HG03060 (cell line): ENCODE measurements at regions not wholly inside any gene's neighbourhood (a gene's known extent, or its start where the extent isn't known, plus 50 kb on each side); places are given as distances from the start of the nearest gene placed in this dataset.

ENCODE experiments used
- ATAC-seq: cut with Tn5 transposase; IDR thresholded peaks from one replicate; pipeline ENCODE4 v1.9.1; 2021; ENCODE audit warnings: low read depth, moderate number of reproducible peaks; ENCODE audit not compliant: unreplicated experiment

DNA sequence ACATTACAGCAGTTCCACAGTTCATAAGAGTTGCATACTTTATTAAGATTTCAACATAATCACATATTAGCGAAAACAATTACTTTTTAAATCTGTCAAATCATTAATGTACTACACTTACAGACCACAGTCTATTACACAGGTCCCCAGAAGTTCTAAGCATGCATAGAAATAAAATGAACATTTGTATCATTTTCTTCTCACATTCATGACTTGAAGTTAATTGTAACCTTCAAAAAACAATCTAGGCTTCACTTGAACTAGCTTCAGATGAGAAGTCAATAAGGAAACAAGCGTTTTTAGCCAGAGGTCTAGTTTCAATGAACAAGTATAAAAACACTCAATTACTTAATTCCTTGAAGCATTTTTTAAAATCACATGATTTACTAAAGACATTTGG, 238.3 kb downstream of the HACE1 start:
- no peak for ATAC-seq

DNA sequence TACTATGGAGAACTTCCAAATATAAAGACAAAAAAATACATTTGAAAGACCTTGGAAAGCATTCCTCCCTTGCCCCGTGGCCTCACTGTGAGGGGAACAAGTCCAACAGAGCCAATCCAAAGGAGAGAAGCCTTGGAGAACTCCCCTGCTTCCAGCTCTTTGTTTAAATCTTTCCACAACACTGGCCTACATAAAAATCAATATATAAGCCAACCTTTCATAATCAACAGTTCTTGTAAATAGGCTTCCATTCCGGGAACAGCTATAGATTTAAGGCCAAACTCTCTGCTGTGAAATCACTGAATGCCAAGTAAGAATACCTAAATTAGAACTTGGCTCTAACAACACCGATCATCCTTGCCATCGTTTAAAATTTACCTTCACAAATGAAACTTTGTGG, 242.1 kb downstream of the HACE1 start:
- ATAC-seq, result no peak

DNA sequence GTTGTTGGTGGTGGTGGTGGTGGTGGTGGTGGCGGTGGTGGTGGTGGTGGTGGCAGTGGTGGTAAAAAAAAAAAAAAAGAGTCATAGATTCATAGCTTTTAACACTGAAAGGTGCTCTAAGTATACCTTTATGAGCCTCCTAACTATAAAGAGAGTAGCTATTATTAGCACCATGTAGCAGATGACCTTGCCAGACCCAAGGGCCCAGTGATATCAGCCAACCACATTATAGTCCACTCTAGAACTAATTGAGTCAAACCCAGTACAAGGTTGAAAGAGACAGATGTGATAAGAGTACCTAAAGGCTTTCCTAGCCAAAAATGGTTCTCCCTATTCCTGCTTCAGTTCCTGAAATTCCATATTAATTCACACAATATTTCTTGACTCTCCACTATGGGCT, 245.3 kb downstream of the HACE1 start:
- ATAC-seq, result no peak

DNA sequence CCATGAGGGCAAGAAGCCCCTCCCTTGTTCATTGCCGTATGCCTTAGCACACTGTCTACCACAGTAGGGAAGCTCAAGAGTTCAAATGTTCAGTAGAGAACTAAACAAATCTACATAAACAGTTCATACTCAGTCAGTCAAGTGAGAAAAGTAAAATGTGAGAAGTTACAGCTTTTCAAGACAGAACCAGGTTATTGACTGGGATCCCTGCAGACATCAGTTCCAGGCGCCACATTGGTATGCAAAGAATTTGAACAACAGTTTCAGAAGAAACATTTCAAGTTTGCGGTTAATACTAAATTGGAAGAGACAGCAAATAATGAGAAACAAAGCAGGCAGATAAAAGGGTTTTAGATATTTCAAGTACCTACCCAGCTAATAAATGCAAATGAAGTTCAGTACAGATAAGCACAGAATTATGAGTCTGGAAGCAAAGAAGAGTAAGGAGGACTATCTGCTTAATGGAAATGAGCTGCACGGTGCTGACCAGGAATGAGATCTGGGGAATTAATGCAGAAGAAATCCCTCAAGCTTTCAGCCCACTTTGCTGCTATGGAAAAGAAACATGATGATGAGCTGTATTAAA, 246.2 kb downstream of the HACE1 start:
- no peak for ATAC-seq

DNA sequence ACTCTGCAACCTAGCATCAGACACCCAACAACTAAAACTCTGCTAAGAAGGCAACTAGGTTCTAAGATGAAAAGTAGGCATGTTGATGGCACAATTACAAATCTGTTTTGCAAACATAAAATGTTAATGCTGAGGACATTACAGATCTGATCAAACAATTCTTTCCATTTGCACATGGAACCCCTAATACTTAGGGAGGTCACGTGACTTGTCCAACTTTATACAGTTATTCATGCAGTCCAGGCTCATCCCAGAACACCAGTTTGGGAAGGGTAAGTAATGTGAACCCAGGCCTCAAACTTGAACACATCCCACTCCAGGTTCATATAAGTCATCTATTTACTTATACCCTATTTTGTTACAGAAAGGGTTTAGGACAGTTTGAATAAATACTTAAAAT, 247.2 kb downstream of the HACE1 start:
- no peak for ATAC-seq

DNA sequence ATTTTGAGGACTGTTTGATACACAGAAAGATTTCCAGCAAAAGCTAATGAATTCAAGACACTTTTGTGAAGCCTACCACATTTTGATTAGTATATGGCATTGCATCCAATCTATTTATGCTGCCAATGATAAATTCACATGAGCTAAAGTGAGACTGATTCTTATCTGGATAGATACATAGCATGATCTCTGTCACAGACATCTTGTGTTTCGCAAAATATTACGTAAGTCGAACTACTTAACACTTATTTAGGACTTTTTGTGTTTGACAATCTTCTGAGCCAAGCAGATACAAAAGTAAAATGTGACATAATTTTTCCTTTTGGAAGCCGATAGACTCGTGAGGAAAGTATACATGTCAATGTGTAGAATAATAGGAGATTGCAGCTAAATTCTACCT, 251.6 kb downstream of the HACE1 start:
- ATAC-seq, result no peak

DNA sequence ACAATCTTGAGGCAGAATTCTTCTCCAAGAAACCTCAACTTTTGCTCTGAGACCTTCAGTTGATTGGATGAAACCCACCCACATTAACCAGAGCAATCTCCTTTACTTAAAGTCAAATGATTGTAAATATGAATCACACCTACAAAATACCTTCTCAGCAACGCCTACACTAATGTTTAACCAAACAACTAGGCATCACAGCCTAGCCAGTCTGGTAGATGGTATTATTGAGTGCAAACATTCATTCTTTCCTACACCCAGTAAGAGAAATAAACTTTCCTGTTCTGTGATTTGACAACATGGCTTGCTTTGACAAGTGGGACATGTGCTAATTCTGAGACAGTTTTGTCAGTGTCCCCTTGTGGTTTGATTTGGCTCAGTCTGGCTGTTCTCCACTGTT, 252.2 kb downstream of the HACE1 start:
- ATAC-seq, result no peak

DNA sequence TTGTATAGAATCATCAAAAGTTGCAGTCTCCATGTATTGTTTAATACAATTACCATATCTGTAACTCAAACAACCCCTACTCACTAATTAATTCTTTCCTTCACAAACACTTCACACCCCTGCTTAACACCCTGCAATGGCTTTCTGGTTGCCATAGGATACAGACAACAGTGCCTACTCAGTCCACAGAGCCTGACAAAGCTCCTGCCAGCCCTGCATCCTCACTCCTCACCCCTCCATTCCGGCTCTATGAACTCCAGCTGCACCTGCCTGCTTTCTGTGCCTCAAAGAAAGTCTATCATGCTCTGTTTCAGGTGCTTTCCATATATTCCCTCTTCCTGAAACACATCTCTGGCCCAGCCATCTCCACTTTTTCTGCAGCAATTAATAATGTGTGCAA, 253.4 kb downstream of the HACE1 start:
- no peak for ATAC-seq

DNA sequence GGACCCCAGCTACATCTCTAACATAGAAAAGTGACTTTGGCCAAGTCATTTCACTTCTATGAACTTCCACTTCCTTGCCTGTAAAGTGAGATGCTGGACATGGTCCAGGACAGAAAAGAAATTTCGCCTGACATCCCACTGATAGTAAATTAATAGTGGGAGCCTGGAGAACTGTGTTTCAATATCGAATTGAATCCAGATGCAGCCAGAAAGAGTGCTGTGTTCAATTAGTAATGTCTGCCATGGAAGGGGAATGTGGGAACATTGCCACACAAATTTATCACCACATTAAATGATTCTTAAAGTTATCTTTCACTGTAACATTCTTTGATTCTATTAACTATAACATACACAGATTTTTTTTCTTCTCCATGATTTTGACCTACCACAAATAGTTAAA, 255.0 kb downstream of the HACE1 start:
- no peak for ATAC-seq

DNA sequence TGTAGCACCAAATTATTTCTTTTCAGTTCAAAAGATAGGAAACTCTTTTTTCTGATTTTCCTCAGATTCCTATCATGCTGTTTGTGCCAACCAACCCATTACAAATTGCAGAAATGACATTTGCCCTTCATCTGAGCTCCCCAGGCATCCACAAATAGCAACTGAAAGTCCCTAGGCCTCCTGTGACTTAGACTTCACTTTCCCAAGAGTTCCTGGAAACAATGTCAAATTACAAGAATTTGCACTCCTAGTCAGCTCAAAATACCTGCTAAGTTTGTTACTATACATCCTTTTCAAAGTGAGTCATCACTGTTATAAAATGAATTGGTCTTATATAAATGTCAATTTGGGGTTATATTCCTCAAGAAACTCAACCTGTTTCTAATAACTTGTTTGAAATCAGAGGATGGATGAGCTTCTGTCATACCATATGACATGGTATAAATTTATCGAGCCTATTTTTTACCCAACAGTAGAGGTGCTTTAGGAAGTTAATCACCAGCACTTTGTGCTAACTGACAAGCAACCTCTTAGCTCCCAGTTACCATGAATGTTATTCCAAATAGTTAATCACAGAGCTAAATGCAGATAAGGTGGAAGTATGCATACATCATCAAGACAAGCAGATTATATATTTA, 256.5 kb downstream of the HACE1 start:
- ATAC-seq, result no peak

DNA sequence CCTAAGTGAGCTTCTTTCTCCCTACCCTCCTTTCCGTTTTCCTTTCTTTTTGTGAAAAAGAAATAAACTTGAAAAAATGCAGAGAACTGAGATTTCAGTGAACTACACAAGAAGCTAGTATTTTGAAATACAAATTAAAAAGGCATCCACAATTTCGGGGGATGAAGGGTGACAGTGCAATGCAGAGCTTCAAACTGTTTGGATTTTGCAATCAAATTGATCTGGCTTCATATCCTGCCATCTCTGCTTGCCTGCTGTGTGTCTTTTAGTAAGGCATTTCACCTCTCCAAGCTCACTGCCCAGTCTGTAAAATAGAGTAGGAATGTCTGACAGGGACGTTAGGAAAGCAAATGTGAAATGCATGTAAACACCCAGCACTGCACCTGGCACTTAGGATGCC, 258.0 kb downstream of the HACE1 start:
- ATAC-seq, result no peak

DNA sequence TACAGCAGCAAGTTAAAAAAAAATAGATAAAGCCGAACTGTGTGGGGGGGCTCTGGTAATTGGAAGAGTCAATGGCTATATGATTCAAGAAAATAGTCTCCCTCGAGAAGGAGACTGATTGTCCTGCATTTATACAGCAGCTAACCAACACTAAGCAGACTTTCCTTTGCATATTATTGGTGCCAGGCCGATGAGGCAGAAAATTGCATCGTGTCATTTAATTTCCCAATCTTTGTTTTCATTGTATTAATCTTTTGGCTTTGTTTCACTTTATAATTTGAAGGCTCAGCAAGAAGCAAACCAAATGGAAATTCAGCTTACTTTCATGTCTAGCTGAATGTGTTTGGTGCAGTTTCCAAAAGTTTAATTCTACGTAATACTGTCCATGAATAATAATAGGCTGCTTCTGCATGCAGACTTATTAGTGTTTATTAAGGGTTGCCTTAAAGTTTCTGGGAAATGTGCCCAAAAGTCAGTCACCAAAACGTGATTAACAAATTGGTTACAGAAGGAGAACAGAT, 258.5 kb downstream of the HACE1 start:
- no peak for ATAC-seq

DNA sequence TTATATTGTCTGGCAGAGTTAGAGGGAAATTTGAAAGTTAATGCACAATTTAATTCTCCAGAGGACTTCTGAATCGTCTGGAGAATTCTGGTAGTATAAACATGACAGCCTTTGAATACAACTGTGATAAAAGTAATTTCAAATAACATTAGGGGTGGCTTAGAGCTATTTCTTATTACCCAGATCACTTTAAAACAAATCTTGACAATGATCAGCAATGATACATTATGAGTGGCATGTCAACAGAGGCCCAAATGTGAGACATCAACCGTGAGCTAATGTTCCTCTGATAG, 259.1 kb downstream of the HACE1 start:
- ATAC-seq, result no peak

DNA sequence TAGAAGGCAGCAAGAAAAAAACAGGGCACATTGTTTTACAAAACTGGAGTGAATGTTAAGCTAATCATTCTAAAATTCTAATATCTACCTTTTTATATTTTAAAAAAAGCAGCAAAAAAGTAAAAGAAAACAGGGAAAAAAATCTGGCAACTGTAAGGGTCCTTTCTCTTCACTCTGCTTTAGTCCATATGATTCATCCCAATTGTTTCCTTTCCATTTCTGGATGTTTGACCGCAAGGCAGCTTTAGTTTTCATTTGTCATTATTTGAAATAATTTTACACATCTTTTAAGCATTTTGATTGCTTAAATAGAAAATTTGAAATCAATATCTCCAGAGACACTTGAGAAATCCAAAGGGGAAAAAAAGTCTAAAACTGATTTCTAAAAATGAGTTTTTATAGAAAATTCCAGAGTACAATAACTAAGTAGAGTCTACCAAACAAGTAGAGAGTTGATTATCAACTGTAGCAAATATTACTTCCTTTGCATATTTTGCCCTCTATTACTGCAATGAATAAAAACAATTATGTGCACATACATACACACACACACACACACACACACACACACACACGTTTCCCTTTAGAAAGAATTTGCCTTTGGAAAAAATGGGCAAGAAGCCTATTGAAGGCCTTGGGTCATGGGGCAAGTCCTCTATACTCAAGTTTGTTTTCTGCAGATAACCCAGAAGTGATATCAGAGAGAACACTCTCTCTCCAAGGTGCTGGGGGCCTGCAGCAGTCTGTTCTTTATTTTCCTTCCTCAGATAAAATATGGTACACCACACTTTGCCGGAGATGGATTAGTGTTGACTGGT, 259.7 kb downstream of the HACE1 start:
- no peak for ATAC-seq

DNA sequence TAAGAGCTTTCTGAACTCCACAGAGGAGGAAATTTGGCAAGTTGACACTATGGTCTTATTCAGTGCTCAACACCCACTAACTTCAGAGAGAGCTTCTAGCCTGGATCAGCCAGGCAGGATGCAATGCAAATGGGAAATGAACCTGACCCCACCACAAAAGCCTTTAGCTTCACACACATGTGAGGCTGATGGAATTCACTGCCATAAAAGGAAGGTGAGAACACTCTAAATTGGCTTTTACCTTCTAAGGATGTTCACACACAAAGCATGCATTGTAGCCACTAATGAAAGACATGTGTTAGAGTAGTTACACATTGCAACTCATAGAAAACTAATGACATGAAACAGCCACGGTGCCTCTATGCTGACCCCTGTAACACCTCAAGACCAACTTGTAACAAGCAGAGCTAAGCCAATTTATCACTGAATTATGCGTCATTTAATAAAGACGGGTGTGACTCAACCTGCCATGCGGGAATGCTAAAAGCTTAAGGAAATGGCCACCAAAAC, 262.1 kb downstream of the HACE1 start:
- ATAC-seq, result no peak

DNA sequence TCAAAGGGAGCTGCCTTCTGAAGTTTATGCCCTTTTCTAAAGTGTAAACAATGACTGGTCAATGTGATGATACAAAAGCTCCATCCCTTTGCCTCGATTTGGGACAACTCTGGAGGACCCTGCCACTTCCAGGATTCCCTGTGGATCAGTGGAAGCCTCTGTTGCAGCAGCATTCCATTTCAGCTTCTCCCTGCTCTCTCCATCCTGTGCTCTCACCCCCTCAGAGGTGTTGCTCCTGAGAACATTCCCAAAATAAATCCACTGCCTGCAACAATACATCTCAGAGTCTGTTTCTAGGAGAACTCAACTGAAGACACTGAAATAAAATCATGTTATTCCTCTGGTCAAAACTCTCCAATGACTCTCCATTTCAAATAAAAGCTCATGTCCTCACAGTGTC, 263.6 kb downstream of the HACE1 start:
- no peak for ATAC-seq

DNA sequence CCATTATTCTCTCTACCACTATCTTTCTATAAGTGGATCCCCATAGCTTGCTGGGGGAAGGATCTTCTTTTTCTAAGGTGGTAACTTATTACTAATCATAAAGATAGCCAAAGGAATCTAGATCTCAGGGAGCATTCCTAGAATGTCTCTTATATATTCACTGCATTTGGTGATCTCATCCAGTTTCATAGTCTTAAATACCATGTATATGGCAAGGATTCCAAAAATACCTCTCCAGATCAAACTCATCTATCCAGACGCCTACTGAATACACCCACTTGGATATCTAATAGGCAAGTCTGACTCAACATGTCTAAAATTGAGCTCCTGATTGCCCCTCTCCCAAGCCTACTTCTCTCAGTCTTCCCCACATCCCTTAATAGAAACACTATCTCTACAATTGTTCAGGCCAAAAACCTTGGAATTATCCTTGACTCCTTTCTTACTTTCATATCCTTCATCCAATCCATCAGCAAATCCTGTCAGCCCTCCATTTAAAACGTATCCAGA, 264.4 kb downstream of the HACE1 start:
- ATAC-seq, result no peak

DNA sequence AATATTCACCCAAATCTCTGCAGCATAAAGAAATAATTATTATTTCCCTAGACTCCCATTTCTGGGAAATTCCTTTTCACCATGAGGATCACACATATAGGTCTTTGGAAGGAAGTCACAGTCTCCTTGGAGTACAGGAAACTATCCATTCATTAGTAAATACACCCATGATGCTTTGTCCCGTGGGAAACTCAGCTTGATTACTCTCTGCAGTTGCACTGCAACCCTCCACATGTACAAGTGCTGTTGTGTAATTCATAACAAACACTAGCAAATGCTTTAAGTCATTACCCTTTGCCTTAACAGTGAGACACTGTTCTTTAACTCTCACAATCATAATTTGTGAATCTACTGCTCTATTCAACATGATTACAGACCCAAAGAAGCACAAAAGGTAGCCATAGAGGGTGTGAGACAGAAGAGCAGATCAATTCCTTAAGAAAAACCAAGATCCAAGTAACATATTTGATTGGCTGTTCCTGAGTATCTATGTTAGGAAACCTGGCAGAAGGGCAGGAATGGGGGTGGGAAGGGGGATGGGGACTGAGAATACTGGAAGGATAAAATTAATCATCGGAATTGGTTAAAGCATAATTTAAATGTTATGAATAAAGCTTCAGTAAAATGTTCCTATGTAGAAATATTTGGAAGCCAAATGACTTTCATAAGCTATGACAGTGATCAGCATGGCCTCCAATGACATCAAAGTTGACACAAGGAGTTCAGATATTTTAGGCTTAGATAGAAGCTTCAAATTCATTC, 268.0 kb downstream of the HACE1 start:
- no peak for ATAC-seq

DNA sequence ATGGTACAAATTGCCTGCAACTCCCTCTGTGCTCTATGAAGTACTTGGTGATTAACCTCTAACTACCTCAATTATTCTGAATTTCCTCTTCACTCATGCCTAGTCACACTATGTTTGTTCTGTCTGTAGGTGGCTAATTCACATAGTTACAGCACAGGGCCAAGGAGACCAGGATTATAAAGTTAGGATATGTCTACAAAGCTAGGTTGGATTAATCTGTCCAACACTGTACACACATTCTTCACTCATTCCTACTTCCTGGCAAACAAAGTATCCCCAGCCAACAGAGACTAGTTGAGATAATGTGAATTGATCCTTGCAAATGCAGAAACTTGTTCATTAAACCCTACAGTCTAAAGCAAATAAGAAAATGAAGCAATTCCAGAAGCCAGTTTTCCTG, 269.8 kb downstream of the HACE1 start:
- no peak for ATAC-seq

DNA sequence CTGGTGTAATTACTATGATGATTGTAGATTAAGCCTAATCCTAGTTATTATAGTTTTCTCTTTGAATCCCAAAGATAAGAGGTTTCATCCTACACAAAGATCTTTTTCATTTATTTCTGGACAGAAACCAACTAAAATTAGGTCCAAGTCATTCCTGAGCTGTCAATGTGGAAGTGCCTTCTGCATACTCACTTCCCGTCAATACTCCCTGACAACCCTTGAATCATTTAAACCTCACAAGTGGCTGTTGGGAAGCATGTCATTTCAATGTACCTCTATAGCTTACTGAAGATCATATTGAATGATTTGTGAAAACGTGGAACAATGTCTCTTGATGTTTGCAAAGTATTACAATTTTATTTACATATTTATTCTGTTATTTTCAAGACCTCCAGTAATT, 274.1 kb downstream of the HACE1 start:
- no peak for ATAC-seq

DNA sequence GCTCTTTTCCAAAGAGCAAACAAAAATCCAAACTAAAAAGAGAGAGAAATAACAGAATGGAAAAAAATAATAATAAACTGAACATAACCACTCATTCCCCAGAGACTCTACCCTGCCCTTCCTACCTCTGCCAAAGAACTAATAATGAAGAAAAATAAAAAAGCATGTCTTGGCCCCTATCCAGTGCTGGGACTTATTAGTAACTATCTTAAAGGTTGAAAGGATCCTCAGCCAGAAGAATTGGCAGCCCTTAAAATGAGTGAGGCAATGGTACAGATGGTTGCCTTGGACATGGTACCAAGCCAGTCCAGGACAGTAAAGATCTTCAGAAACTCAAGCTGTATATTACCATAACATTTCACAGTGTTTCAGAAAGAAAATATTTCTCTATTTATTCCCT, 279.3 kb downstream of the HACE1 start:
- ATAC-seq, result no peak
